DMS 273 treated with DMSO at 0.1 percent for 48 hours (cell line): ENCODE measurements at regions not wholly inside any gene's neighbourhood (a gene's known extent, or its start where the extent isn't known, plus 50 kb on each side); places are given as distances from the start of the nearest gene placed in this dataset.

Experiments used
- DNase-seq: peaks from one replicate; lab custom pipeline; 2025; lab: John Stamatoyannopoulos, UW

DNA sequence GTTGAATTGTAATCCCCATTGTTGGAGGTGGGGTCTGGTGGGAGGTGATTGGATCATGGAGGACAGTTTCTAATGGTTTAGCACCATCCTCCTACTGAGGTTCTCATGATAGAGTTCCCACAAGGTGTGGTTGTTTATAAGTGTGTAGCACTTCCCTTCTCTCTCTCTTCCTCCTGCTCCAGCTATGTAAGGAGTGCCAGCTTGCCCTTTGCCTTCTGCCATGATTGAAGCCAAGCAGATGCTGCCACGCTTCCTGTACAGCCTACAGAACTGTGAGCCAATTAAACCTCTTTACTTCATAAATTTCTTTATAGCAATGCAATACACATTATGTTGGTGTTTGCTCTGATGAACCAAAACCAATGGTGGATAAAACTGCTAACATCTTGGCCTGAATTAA, 238.2 kb downstream of the EFNB2 start:
- DNase-seq = no peak

- DNase-seq = no peak
These were observed 238.7 kb downstream of the EFNB2 start for GRCh38 chr13:106296723-106297122.

DNA sequence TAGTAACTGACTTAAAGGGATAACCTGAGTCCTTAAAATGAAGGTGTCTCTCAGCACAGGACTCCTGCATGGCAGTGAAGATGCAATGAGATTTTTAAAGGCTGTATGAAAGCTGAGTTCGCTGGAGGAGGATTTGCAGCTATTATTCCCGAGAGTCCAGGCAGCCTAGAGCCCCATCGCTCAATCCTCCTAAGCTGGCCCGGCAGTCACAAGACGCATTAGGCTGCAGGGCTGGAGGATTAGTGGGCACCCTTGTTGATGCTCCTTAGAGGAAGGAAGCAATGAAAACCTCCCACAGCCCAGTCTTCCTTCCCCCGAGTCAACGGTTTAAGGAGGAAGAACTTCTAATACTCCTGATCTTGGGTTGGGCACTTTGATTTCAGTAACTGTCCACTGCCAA, 239.5 kb downstream of the EFNB2 start:
- DNase-seq = no peak

DNA sequence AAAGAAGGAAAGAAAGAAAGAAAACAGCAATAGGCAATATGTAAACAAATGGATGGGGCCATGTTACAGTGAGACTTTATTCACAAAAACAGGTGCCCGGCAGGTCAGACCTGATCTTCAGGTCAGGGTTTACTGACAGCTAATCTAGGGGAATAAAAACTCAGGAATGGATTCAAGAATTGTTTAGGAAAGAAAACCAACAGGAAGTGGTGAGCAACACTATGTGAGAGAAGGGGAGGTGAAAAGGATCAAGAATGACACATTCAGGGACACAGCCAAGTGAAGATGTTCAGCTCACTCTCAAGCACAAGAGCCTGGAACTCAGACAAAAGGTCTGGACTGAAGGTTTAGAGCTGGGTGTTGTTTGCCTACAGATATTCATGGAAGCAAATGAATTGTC, 244.5 kb downstream of the EFNB2 start:
- DNase-seq = no peak

GRCh38 chr13:106287351-106287750, 248.1 kb downstream of the EFNB2 start:
- DNase-seq = no peak

DNA sequence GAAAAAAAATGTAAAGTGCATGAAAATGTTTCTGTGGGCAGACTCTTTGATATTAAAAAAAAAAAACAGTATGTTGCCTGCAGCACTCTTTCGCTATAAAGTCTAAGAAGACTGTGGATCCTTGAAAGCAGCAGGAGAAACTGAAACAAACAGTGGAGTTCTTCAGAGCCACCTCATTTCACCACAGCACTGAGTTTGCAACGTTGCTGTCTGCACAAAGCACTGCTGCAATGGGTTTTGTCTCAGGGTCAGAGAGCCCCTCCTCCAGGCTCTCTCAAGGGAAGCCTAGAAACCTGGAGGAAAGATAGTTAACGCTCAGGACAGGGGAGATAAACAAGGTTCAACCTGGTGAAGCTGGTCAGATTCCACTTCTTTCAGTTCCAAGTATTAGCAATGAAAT, 248.7 kb downstream of the EFNB2 start:
- DNase-seq = no peak

- no peak for DNase-seq
These were observed 251.1 kb downstream of the EFNB2 start for GRCh38 chr13:106284358-106284757.

DNA sequence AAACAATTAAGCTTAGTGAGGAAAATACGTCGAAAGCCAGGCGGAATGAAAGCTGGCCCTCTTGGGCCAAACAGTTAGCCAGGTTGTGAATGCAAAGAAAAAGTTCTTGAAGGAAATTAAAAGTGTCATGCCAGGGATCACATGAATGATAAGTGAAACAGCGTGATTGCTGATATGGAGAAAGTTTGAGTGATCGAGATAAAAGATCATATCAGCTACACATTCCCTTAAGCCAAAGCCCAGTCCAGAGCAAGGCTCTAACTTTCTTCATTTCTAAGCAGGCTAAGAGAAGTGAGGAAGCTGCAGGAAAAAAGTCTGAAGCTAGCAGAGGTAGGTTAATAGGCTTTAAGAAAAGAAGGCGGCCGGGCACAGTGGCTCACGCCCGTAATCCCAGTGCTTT, 254.0 kb downstream of the EFNB2 start:
- DNase-seq = no peak

DNA sequence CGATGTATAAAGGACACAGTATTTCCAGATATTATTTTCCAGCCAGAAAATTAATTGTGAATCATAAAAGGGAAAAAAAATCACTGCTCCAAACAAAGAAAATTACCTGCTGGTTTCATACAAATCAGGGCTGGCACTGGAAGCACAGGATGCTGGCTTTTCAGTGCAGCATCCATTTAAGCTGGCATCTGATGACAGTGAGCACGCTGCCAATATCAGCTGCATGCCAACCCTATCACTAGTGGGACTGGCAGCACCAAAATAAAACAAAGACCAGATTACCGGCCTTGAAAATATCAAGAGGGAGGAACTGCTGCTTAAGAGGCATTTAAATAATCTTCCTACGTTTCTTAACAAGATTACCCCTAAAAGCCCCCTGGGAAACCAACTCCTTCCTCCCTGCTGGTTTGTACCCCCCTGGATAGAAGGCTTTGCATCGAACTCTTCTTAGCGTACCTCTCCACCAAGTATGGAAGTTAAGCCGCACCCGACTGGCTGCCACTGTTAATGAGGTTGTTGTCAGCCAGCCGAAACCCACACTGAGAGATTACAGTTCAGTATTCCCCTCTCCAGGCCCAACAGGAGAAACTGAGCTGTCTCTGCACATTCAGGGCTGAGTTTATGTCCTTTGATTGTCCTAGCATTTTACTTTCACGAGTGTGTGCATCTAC, 257.8 kb downstream of the EFNB2 start:
- DNase-seq = no peak

GRCh38 chr13:106276876-106277275, 258.6 kb downstream of the EFNB2 start:
- no peak for DNase-seq

DNA sequence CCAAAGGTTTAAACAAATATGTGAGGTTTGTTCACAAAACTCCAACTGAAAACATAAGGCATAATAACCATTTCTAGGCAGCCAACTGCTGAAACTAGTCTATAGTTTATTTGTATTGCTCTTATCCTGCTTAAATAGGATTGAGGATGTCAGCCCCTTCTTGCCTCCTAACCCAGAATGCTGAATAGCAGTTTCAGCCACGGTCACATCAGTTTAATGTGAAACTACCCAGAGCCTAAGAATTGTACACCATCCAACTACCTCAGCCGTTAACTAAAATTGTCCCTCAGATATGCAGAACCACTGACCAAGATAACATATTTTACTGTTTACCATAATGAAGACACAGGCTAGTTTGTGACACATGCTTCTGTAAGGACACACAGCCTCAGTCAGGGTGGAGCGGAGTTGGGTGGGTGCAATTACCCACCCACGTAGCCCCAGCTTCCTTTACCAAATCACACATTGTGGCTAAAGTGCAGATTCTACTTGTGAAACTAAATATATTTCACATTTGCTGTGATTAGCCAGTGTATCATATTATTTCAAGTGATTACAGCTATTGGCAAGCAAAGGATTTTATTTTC, 259.9 kb downstream of the EFNB2 start:
- DNase-seq = no peak

DNA sequence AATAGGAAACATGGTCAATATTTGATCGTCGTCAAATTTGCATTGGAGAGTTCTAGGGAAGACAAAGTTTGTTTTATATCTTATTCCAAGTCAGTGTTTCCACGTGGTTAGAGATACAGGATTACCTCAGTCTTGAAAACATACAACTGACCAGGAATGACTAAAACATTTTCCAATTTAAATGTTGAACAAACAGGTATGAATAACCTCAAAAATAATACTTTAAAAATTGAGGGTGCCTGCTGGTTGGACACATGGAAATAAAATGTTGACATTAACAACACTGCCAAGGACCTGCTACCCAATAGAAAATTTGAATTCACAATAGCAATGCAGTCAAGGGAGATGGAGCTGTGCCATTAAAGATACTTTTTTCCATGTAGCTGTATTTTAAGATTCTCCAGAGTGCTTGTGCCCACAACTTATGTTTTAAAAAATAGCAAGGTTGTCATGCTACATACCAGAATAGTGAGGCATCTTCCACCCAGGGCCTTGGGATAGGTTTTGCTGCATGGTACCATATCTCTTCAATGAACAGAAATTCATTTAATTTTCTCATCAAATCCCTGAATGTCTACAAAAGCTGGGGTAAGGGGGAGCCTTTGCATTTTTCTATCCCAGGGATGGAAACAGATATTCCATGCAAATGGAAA, 260.8 kb downstream of the EFNB2 start:
- no peak for DNase-seq

- no peak for DNase-seq
These were observed 271.7 kb downstream of the EFNB2 start for GRCh38 chr13:106263801-106264200.

DNA sequence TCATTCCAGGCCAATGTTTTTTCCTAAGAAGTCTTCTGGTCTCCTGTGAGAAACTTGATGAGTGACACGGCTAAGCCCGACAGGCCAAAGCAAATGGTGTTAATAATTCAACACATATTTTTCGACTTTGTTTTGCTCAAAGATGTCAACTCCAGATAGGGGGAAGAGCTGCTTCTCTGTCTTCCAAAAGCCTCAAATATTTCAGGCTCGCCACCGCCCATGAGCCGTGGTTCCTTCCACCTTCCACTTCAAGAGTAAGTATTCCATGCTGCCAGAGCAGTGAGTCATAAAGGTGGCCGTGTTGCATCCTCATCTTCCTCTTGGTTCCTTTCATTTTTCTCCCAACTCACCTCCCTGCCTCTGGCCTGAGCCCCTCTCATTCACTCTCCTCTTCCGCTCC, 272.6 kb downstream of the EFNB2 start:
- no peak for DNase-seq

- DNase-seq = no peak
These were observed 274.0 kb downstream of the EFNB2 start for GRCh38 chr13:106261450-106261849.

- DNase-seq = no peak
These were observed 275.1 kb downstream of the EFNB2 start for GRCh38 chr13:106260352-106260751.

GRCh38 chr13:106259928-106260327, 275.5 kb downstream of the EFNB2 start:
- DNase-seq = no peak

DNA sequence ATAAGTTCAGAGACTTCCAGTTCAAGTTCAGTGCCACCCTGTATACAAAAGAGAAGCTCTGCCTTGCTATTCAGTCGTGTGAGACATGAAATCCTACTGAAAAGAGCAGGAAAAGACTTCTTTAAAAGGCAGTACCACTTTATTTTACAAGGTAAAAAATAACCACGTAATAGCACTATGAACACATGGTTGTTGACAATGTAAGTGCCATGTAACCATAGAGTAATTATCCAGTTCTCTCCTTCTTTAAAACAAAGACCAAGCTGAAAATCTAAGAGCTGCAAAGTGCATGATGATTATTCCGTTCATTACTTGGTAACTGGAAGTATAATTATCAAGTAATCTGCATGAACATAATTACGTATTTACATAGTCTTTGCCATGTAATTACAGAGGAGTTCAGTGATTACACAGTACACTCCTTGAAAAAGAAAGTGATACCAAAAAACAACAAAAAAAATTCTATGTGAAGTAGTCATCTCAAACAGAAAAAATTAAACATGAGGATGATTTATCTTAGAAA, 288.7 kb downstream of the EFNB2 start:
- DNase-seq = no peak

- no peak for DNase-seq
These were observed 289.2 kb downstream of the EFNB2 start for GRCh38 chr13:106246242-106246641.

DNA sequence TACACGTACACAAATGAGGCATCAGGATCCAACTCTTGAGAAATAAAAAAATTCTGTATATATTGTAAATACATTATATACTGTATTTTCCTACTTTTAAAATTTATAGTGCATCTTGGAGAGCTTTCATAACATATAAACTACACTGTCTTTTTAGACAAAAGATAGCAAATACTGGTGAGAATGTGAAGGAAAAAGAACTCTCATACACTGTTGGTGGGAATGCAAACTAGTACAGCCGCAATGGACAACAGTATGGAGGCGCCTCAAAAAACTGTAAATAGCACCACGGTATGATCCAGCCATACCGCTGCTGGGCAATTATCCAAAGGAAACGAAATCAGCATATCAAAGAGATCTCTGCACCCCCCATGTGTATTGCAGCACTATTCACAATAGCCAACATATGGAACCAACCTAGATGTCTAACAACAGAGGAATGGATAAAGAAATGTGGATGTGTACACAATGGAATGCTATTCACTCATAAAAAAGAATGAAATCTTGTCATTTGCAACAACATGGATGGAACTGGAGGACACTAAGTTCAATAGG, 292.4 kb downstream of the EFNB2 start:
- no peak for DNase-seq

- no peak for DNase-seq
These were observed 293.2 kb downstream of the EFNB2 start for GRCh38 chr13:106241974-106242953.

GRCh38 chr13:106238690-106239089, 296.8 kb downstream of the EFNB2 start:
- no peak for DNase-seq
